Ishikawa (cell line): ENCODE measurements at regions not wholly inside any gene's neighbourhood (a gene's known extent, or its start where the extent isn't known, plus 50 kb on each side); places are given as distances from the start of the nearest gene placed in this dataset.

Source experiments
- ZBTB7A ChIP-seq: IDR thresholded peaks from 2 replicates; pipeline ENCODE4 v1.6.1; 2012; ENCODE audit warnings: low read depth
- TF ChIP-seq, protein P1 (sequence below): IDR thresholded peaks from 2 replicates; pipeline ENCODE4 v1.6.1; 2012

DNA sequence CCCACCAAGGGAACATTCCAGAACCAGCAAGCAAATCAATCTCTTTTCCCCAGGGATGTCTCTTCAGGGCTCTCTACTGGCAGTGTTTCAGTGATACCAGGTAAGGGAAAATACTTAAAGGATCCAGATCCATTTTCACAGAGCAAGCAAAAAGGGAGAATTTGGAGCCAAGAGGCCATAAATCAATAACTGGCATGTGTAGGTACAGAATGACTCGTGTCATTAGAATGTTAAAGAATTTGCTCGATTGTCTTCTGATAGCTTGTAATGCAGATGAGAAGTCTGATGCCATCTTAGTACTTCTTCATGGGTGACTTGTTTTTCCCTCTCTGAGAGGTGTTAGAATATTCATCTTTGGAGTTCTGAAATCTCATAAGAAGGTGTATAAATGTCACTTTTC lies 242.9 kb downstream of the KTN1 start:
- TF ChIP-seq ZBTB7A, result no peak
- TF ChIP-seq, protein P1, sequence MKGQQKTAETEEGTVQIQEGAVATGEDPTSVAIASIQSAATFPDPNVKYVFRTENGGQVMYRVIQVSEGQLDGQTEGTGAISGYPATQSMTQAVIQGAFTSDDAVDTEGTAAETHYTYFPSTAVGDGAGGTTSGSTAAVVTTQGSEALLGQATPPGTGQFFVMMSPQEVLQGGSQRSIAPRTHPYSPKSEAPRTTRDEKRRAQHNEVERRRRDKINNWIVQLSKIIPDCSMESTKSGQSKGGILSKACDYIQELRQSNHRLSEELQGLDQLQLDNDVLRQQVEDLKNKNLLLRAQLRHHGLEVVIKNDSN, result no peak
